ENCODE measurements at regions not wholly inside any gene's neighbourhood (a gene's known extent, or its start where the extent isn't known, plus 50 kb on each side); places are given as distances from the start of the nearest gene placed in this dataset.

DNA sequence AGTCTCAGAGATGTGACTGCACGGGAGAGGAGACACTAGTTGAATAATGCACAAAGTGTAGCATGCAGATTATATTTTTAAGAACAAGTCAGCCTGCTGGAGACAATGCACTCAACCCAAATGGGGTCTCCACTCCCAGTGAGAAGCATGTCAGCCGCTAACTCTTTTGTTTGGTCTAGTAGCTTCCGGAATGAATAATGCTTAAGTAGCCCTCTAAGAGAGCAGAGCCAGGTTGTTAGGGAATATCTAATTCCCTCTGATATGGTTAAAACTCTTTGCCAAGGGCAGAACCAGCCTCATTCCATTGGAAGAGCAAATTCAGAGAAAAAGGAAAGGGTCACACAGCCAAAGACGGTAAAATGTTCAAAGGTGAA is 80.4 kb downstream of the DAD1 start:
- TF ChIP-seq TCF12 (IDR thresholded peaks at IDR 0.05; ENCODE audit: low read depth): no peak
- no peak for TF ChIP-seq FOXM1 (IDR thresholded peaks at IDR 0.05; ENCODE audit: borderline replicate concordance, low read depth)
- TF ChIP-seq NFIC (IDR thresholded peaks at IDR 0.05): no peak
- TF ChIP-seq ZBTB7A (IDR thresholded peaks at IDR 0.05; ENCODE audit: low read depth): no peak
- no peak for TF ChIP-seq TAF1 (IDR thresholded peaks at IDR 0.05; ENCODE audit: low read depth)
- no peak for TF ChIP-seq USF1 (IDR thresholded peaks at IDR 0.05)
- TF ChIP-seq EGR1 (IDR thresholded peaks at IDR 0.05): no peak
- no peak for TF ChIP-seq EP300 (IDR thresholded peaks at IDR 0.05; ENCODE audit: borderline replicate concordance)
- no peak for TF ChIP-seq TEAD4 (IDR thresholded peaks at IDR 0.05)
- TF ChIP-seq RAD21 (IDR thresholded peaks at IDR 0.05; ENCODE audit: low read depth): no peak
- TF ChIP-seq CEBPB (IDR thresholded peaks at IDR 0.05): no peak
- TF ChIP-seq REST (IDR thresholded peaks at IDR 0.05; ENCODE audit: low read depth): no peak
- TF ChIP-seq YY1 (IDR thresholded peaks at IDR 0.05; ENCODE audit: low read depth): no peak
- no peak for TF ChIP-seq MAX (IDR thresholded peaks at IDR 0.05)
- no peak for TF ChIP-seq CREB1 (IDR thresholded peaks at IDR 0.05; ENCODE audit: low read depth)

DNA sequence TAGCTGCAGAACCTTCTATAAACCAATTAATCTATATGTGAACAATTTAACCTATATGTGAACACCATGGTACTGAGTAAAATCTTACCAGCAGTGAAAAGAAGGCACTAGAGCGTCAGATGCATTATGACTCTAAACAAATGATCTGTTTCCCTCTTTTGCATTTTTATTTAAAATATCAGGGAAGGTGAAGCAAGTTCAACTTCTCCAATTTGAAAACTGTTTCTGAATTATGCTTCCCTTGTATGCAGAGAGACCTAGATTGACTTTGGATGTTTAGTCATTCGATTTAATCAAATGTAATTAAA is 80.9 kb downstream of the DAD1 start:
- TF ChIP-seq EGR1 (IDR thresholded peaks at IDR 0.05): no peak
- no peak for TF ChIP-seq RAD21 (IDR thresholded peaks at IDR 0.05; ENCODE audit: low read depth)
- no peak for TF ChIP-seq FOXM1 (IDR thresholded peaks at IDR 0.05; ENCODE audit: borderline replicate concordance, low read depth)
- TF ChIP-seq REST (IDR thresholded peaks at IDR 0.05; ENCODE audit: low read depth): no peak
- TF ChIP-seq YY1 (IDR thresholded peaks at IDR 0.05; ENCODE audit: low read depth): no peak
- TF ChIP-seq ZBTB7A (IDR thresholded peaks at IDR 0.05; ENCODE audit: low read depth): no peak
- no peak for TF ChIP-seq CREB1 (IDR thresholded peaks at IDR 0.05; ENCODE audit: low read depth)
- TF ChIP-seq TAF1 (IDR thresholded peaks at IDR 0.05; ENCODE audit: low read depth): no peak
- TF ChIP-seq CEBPB (IDR thresholded peaks at IDR 0.05): no peak
- TF ChIP-seq TEAD4 (IDR thresholded peaks at IDR 0.05): no peak
- no peak for TF ChIP-seq EP300 (IDR thresholded peaks at IDR 0.05; ENCODE audit: borderline replicate concordance)
- no peak for TF ChIP-seq USF1 (IDR thresholded peaks at IDR 0.05)
- TF ChIP-seq MAX (IDR thresholded peaks at IDR 0.05): no peak
- no peak for TF ChIP-seq NFIC (IDR thresholded peaks at IDR 0.05)
- no peak for TF ChIP-seq TCF12 (IDR thresholded peaks at IDR 0.05; ENCODE audit: low read depth)

- no peak for TF ChIP-seq RAD21 (IDR thresholded peaks at IDR 0.05; ENCODE audit: low read depth)
- TF ChIP-seq USF1 (IDR thresholded peaks at IDR 0.05): no peak
- no peak for TF ChIP-seq EP300 (IDR thresholded peaks at IDR 0.05; ENCODE audit: borderline replicate concordance)
- no peak for TF ChIP-seq NFIC (IDR thresholded peaks at IDR 0.05)
- no peak for TF ChIP-seq CEBPB (IDR thresholded peaks at IDR 0.05)
- TF ChIP-seq MAX (IDR thresholded peaks at IDR 0.05): no peak
- no peak for TF ChIP-seq TCF12 (IDR thresholded peaks at IDR 0.05; ENCODE audit: low read depth)
- TF ChIP-seq EGR1 (IDR thresholded peaks at IDR 0.05): no peak
- no peak for TF ChIP-seq ZBTB7A (IDR thresholded peaks at IDR 0.05; ENCODE audit: low read depth)
- TF ChIP-seq REST (IDR thresholded peaks at IDR 0.05; ENCODE audit: low read depth): no peak
- TF ChIP-seq YY1 (IDR thresholded peaks at IDR 0.05; ENCODE audit: low read depth): no peak
Measured at GRCh38 chr14:22506778-22507351, 82.2 kb downstream of the DAD1 start.

GRCh38 chr14:22506378-22506710 is 82.7 kb downstream of the DAD1 start:
- TF ChIP-seq RAD21 (IDR thresholded peaks at IDR 0.05; ENCODE audit: low read depth) (no peak), ZBTB7A (IDR thresholded peaks at IDR 0.05; ENCODE audit: low read depth) (no peak), TCF12 (IDR thresholded peaks at IDR 0.05; ENCODE audit: low read depth) (no peak), YY1 (IDR thresholded peaks at IDR 0.05; ENCODE audit: low read depth) (no peak), CEBPB (IDR thresholded peaks at IDR 0.05) (no peak), FOXM1 (IDR thresholded peaks at IDR 0.05; ENCODE audit: borderline replicate concordance, low read depth) (no peak), EP300 (IDR thresholded peaks at IDR 0.05; ENCODE audit: borderline replicate concordance) (no peak), NFIC (IDR thresholded peaks at IDR 0.05) (no peak), TEAD4 (IDR thresholded peaks at IDR 0.05) (no peak), REST (IDR thresholded peaks at IDR 0.05; ENCODE audit: low read depth) (no peak), CREB1 (IDR thresholded peaks at IDR 0.05; ENCODE audit: low read depth) (no peak), USF1 (IDR thresholded peaks at IDR 0.05) (no peak), EGR1 (IDR thresholded peaks at IDR 0.05) (no peak), MAX (IDR thresholded peaks at IDR 0.05) (no peak), TAF1 (IDR thresholded peaks at IDR 0.05; ENCODE audit: low read depth) (no peak)
